GM23338 (cell line): ENCODE measurements at regions not wholly inside any gene's neighbourhood (a gene's known extent, or its start where the extent isn't known, plus 50 kb on each side); places are given as distances from the start of the nearest gene placed in this dataset.
"Not testable (repeated sequence)": the region's sequence is repeated elsewhere in the genome, so short reads cannot be mapped to it uniquely, and the experiment has no call there.

Source experiments
- CREB1 ChIP-seq: fragments of 250-450 bp; sonication (Bioruptor Pico); IDR thresholded peaks from 2 replicates; pipeline ENCODE4 v1.5.0; 2020; ENCODE audit warnings: low read depth, mild to moderate bottlenecking, moderate library complexity
- EZH2phosphoT487 ChIP-seq: fragments of 200-600 bp; sonication (generic); IDR thresholded peaks from one replicate; pipeline ENCODE4 v1.8.1; 2018; ENCODE audit warnings: antibody characterized with exemption; ENCODE audit not compliant: unreplicated experiment
- POLR2AphosphoS5 ChIP-seq: IDR thresholded peaks from 2 replicates; pipeline ENCODE4 v1.6.1; 2016; ENCODE audit warnings: antibody characterized with exemption, low read depth
- ZNF114 ChIP-seq: fragments of 250-450 bp; sonication (Bioruptor Pico); IDR thresholded peaks from 2 replicates; pipeline ENCODE4 v1.5.0; 2020; ENCODE audit warnings: mild to moderate bottlenecking, moderate library complexity
- TF ChIP-seq, protein P1 (sequence below), 2 experiments: fragments of 200-600 bp in 1 of 2; sonication (generic) in 1 of 2; conservative IDR thresholded peaks; 2 replicates each; pipeline versions ENCODE4 v1.5.1 to v1.6.1; 2016 to 2017; ENCODE audit warnings: antibody characterized with exemption in 2 of 2, low read depth in 2 of 2, mild to moderate bottlenecking in 2 of 2, moderate library complexity in 1 of 2

DNA sequence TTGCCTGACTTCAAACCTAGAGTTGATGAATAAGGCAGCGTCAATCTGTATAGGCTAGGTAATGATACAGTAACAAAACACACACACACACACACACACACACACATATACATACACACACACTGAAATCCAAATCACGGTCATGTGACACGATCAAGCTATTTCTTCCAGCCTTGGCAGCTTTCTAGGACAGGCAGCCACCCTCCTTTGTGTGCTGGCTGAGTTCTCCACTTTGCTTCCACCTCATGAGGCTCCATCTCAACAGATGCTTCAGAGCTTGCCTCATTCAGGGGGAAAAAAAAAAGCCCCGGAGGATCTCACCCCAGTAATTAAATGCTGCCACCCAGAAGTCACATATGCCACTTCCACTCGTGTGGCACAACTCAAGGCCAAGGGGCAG is 217.9 kb downstream of the NPIPA8 start:
- TF ChIP-seq, protein P1, sequence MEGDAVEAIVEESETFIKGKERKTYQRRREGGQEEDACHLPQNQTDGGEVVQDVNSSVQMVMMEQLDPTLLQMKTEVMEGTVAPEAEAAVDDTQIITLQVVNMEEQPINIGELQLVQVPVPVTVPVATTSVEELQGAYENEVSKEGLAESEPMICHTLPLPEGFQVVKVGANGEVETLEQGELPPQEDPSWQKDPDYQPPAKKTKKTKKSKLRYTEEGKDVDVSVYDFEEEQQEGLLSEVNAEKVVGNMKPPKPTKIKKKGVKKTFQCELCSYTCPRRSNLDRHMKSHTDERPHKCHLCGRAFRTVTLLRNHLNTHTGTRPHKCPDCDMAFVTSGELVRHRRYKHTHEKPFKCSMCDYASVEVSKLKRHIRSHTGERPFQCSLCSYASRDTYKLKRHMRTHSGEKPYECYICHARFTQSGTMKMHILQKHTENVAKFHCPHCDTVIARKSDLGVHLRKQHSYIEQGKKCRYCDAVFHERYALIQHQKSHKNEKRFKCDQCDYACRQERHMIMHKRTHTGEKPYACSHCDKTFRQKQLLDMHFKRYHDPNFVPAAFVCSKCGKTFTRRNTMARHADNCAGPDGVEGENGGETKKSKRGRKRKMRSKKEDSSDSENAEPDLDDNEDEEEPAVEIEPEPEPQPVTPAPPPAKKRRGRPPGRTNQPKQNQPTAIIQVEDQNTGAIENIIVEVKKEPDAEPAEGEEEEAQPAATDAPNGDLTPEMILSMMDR (conservative IDR thresholded peaks at IDR 0.05; ENCODE audit: low read depth in 2 of 2): not testable (repeated sequence)
- TF ChIP-seq POLR2AphosphoS5; EZH2phosphoT487; ZNF114 (CRISPR knock-in tag); CREB1: not testable (repeated sequence)
